Endothelial cell of umbilical vein (primary cell): ENCODE measurements at regions not wholly inside any gene's neighbourhood (a gene's known extent, or its start where the extent isn't known, plus 50 kb on each side); places are given as distances from the start of the nearest gene placed in this dataset.

Experiments used
- CTCF ChIP-seq, 2 donors: IDR thresholded peaks; 1 replicate in 1 of 2; 2 replicates in 1 of 2; pipeline ENCODE4 v1.5.1; 2011; ENCODE audit warnings: low read length in 2 of 2, mild to moderate bottlenecking in 2 of 2, moderate library complexity in 2 of 2, control low read depth in 1 of 2, inconsistent platforms in 1 of 2, low read depth in 1 of 2; ENCODE audit not compliant: insufficient read depth in 1 of 2; ENCODE audit errors: extremely low read depth in 1 of 2
- EZH2 ChIP-seq: IDR thresholded peaks from 2 replicates; pipeline ENCODE4 v1.6.1; 2012; ENCODE audit warnings: borderline replicate concordance, low read depth, mild to moderate bottlenecking, moderate library complexity, low read length, inconsistent platforms; ENCODE audit not compliant: severe bottlenecking
- FOS ChIP-seq: IDR thresholded peaks from 2 replicates; pipeline ENCODE4 v1.6.1; 2011; ENCODE audit warnings: mild to moderate bottlenecking, low read length, moderate library complexity, borderline replicate concordance; ENCODE audit not compliant: insufficient read depth
- GATA2 ChIP-seq: IDR thresholded peaks from 2 replicates; pipeline ENCODE4 v1.7.0; 2011; ENCODE audit warnings: low read depth, mild to moderate bottlenecking, moderate library complexity, mixed read lengths, low read length; ENCODE audit not compliant: insufficient read length, insufficient read depth
- JUN ChIP-seq: IDR thresholded peaks from 2 replicates; pipeline ENCODE4 v1.6.1; 2011; ENCODE audit warnings: borderline replicate concordance, low read depth; ENCODE audit not compliant: insufficient read length, insufficient read depth
- MYC ChIP-seq: IDR thresholded peaks from one replicate; pipeline ENCODE4 v1.6.1; 2011; ENCODE audit warnings: mild to moderate bottlenecking, low read depth, low read length
- POLR2A ChIP-seq: IDR thresholded peaks from 2 replicates; pipeline ENCODE4 v1.6.1; 2012; ENCODE audit warnings: low read depth, mild to moderate bottlenecking, control low read depth, low read length
- POLR2AphosphoS5 ChIP-seq: IDR thresholded peaks from 2 replicates; pipeline ENCODE4 v1.6.1; 2012; ENCODE audit warnings: low read depth, mild to moderate bottlenecking, control low read depth, low read length, moderate library complexity; ENCODE audit not compliant: insufficient read depth
- TF ChIP-seq, protein P1 (sequence below): IDR thresholded peaks from 2 replicates; pipeline ENCODE4 v1.6.1; 2011; ENCODE audit not compliant: insufficient read depth, insufficient read length

- no peak for TF ChIP-seq CTCF (IDR thresholded peaks at IDR 0.05; ENCODE audit: extremely low read depth in 1 of 2, insufficient read depth in 1 of 2, low read depth in 1 of 2, low read length in 2 of 2)
- no peak for TF ChIP-seq POLR2A
- no peak for TF ChIP-seq POLR2AphosphoS5
- TF ChIP-seq, protein P1, sequence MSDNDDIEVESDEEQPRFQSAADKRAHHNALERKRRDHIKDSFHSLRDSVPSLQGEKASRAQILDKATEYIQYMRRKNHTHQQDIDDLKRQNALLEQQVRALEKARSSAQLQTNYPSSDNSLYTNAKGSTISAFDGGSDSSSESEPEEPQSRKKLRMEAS, result no peak
- TF ChIP-seq EZH2, result no peak
- TF ChIP-seq JUN, result no peak
- TF ChIP-seq FOS, result no peak
- no peak for TF ChIP-seq GATA2
- no peak for TF ChIP-seq MYC
Measured at GRCh38 chr13:67946131-67946530, 716.0 kb upstream of the PCDH9 start.
